B cell (primary cell): ENCODE measurements at regions not wholly inside any gene's neighbourhood (a gene's known extent, or its start where the extent isn't known, plus 50 kb on each side); places are given as distances from the start of the nearest gene placed in this dataset.

Source experiments
- ATAC-seq: fragments of 200-7000 bp; cut with Tn5 transposase; one replicate; pipeline ENCODE4 v1.10.0; 2021; ENCODE audit warnings: low read depth, mild to moderate bottlenecking, moderate number of reproducible peaks, moderate library complexity
- CTCF ChIA-PET: fragments of 350-600 bp; sonication (Branson Sonifier 250); formaldehyde crosslinking; loops from one replicate; lab custom pipeline; 2021; ENCODE audit warnings: antibody characterized with exemption, inconsistent platforms; lab: Charles Lee
- POLR2A ChIA-PET: fragments of 350-600 bp; sonication (Branson Sonifier 250); formaldehyde crosslinking; loops from one replicate; lab custom pipeline; 2021; ENCODE audit warnings: antibody characterized with exemption; lab: Charles Lee
- DNase-seq: peaks from one replicate; pipeline ENCODE4 v3.0.0; 2013
- H2AFZ ChIP-seq: 2 replicates; pipeline ENCODE4 v1.6.1; 2012; ENCODE audit warnings: mild to moderate bottlenecking, low read depth, low read length; ENCODE audit not compliant: insufficient read depth, poor library complexity, severe bottlenecking
- H3K27ac ChIP-seq, 2 donors: 1 replicate in 1 of 2; 2 replicates in 1 of 2; pipeline ENCODE4 v1.5.1; 2012 to 2013; ENCODE audit warnings: low read length in 2 of 2, mild to moderate bottlenecking in 2 of 2, moderate library complexity in 1 of 2
- H3K27me3 ChIP-seq, 4 experiments: fragments of 200-600 bp in 1 of 4; sonication (generic) in 1 of 4; replicated peaks in 1 of 4; 1 replicate in 2 of 4; 2 replicates in 2 of 4; pipeline versions ENCODE4 v1.6.1 to v1.7.0; 2013 to 2016; ENCODE audit warnings: low read length in 3 of 4, mild to moderate bottlenecking in 2 of 4, mixed read lengths in 1 of 4, moderate library complexity in 1 of 4; ENCODE audit not compliant: insufficient read depth in 4 of 4, control insufficient read depth in 3 of 4; ENCODE audit errors: control extremely low read depth in 1 of 4
- H3K36me3 ChIP-seq, 2 experiments: replicated peaks in 1 of 2; 1 replicate in 1 of 2; 2 replicates in 1 of 2; pipeline versions ENCODE4 v1.6.1 to v1.7.1; 2013; ENCODE audit warnings: low read length in 1 of 2; ENCODE audit not compliant: insufficient read depth in 2 of 2, control insufficient read depth in 1 of 2; ENCODE audit errors: control extremely low read depth in 1 of 2, extremely low read depth in 1 of 2
- H3K4me1 ChIP-seq, 2 donors: fragments of 200-600 bp in 1 of 2; sonication (generic) in 1 of 2; 1 replicate in 1 of 2; 2 replicates in 1 of 2; pipeline versions ENCODE4 v1.5.1 to v1.6.1; 2013 to 2017; ENCODE audit warnings: low read length in 2 of 2; ENCODE audit not compliant: control insufficient read depth in 2 of 2, insufficient read depth in 2 of 2
- H3K4me2 ChIP-seq: replicated peaks from 2 replicates; pipeline ENCODE3; 2012; ENCODE audit warnings: mild to moderate bottlenecking, low read depth, low read length; ENCODE audit not compliant: poor library complexity, severe bottlenecking
- H3K4me3 ChIP-seq, 5 experiments: fragments of 200-600 bp in 1 of 5; sonication (generic) in 1 of 5; 1 replicate in 3 of 5; 2 replicates in 2 of 5; pipeline versions ENCODE4 v1.5.1 to v1.7.0; 2011 to 2016; ENCODE audit warnings: low read length in 4 of 5, mild to moderate bottlenecking in 4 of 5, low read depth in 2 of 5, control low read depth in 1 of 5, moderate library complexity in 1 of 5; ENCODE audit not compliant: insufficient read depth in 1 of 5; ENCODE audit errors: control extremely low read depth in 1 of 5, extremely low read depth in 1 of 5
- H3K79me2 ChIP-seq: fragments of 200-600 bp; sonication (generic); one replicate; pipeline ENCODE4 v1.6.0; 2016; ENCODE audit warnings: low read length; ENCODE audit not compliant: control insufficient read depth, insufficient read depth
- H3K9ac ChIP-seq: fragments of 200-600 bp; sonication (generic); 2 replicates; pipeline ENCODE4 v1.6.1; 2017; ENCODE audit warnings: mild to moderate bottlenecking, low read length, moderate library complexity
- H3K9me3 ChIP-seq, 3 donors: one replicate each; pipeline versions ENCODE4 v1.6.1 to v1.7.1; 2013; ENCODE audit warnings: low read length in 2 of 3; ENCODE audit not compliant: control insufficient read depth in 2 of 3, insufficient read depth in 1 of 3; ENCODE audit errors: control extremely low read depth in 1 of 3
- H4K20me1 ChIP-seq: 2 replicates; pipeline ENCODE4 v1.6.0; 2012; ENCODE audit warnings: mild to moderate bottlenecking, low read length; ENCODE audit not compliant: insufficient read depth, control insufficient read depth, poor library complexity, severe bottlenecking
- H3K27ac Mint-ChIP-seq: one replicate; pipeline ENCODE4 v1.8.0; 2021; ENCODE audit warnings: mixed read lengths
- H3K27me3 Mint-ChIP-seq: one replicate; pipeline ENCODE4 v1.8.0; 2021; ENCODE audit warnings: mixed read lengths
- H3K4me1 Mint-ChIP-seq: one replicate; pipeline ENCODE4 v1.8.0; 2021; ENCODE audit warnings: mixed read lengths
- H3K4me3 Mint-ChIP-seq: one replicate; pipeline ENCODE4 v1.8.0; 2021; ENCODE audit warnings: mixed read lengths
- H3K9me3 Mint-ChIP-seq: one replicate; pipeline ENCODE4 v1.8.0; 2022; ENCODE audit warnings: mixed read lengths; ENCODE audit not compliant: insufficient read depth
- CTCF ChIP-seq: fragments of 200-600 bp; IDR thresholded peaks from one replicate; pipeline ENCODE4 v1.8.0; 2022; ENCODE audit warnings: antibody characterized with exemption, mild to moderate bottlenecking
- EZH2 ChIP-seq: IDR thresholded peaks from 2 replicates; pipeline ENCODE4 v1.6.1; 2012; ENCODE audit warnings: borderline replicate concordance, low read depth, mild to moderate bottlenecking, moderate library complexity, low read length; ENCODE audit not compliant: insufficient read depth, poor library complexity, severe bottlenecking
- WGBS: methylation state at CpG from one replicate; pipeline ENCODE4 v1.1.5; 2013; ENCODE audit warnings: missing lambda C conversion rate; ENCODE audit not compliant: insufficient coverage; 5-methylcytosine and 5-hydroxymethylcytosine counted together
- intact Hi-C: fragments of 100-400 bp; cut with micrococcal nuclease; formaldehyde crosslinking; loops from one replicate; pipeline ENCODE4 v1.10.0; 2022

GRCh38 chr3:70556056-70556455 lies 243.6 kb upstream of the MDFIC2 start:
- TF ChIP-seq CTCF: no peak
- TF ChIP-seq EZH2: no peak
- POLR2A ChIA-PET: no interaction called here
- Histone ChIP-seq H3K36me3 (no peaks in the 10 kb centered on the region), H3K4me1 (no peaks in the 10 kb centered on the region), H3K79me2 (no peaks in the 10 kb centered on the region), H3K4me2 (no peak overlapping the region), H3K9ac (no peak overlapping the region), H3K4me3 (no peak overlapping the region), H2AFZ (no peak overlapping the region), H3K9me3 (no peaks in the 10 kb centered on the region), H3K27ac (no peak overlapping the region), H3K27me3 (no peaks in the 10 kb centered on the region), H4K20me1 (no peaks in the 10 kb centered on the region)
- no peaks in the 10 kb centered on the region for H3K4me1 Mint-ChIP-seq
- DNase-seq (no peak), ATAC-seq (no peak)
- H3K9me3 Mint-ChIP-seq: no peaks in the 10 kb centered on the region
- intact Hi-C loops: loop anchor here (10.0 kb wide), 2 partner anchors 519 to 749 kb away; no protein-coding TSS in a partner anchor
- CTCF ChIA-PET: no interaction called here
- 100% methylated on average over 2 of the region's 3 CpGs for WGBS
- H3K27ac Mint-ChIP-seq: no peak overlapping the region
- no peaks in the 10 kb centered on the region for H3K27me3 Mint-ChIP-seq
- H3K4me3 Mint-ChIP-seq: no peak overlapping the region

- WGBS: no CpG with 5 or more reads among the region's 1 CpG
- TF ChIP-seq EZH2 (no peak), CTCF (no peak)
- no peak overlapping the region for H2AFZ ChIP-seq
- CTCF ChIA-PET: interaction anchor here (0.6 to 3.0 kb wide), 3 partner anchors 23 to 1032 kb away, joined by 4 to 10 read pairs (median 5); no protein-coding TSS in a partner anchor
- no peak overlapping the region for H3K9ac ChIP-seq
- H3K79me2 ChIP-seq: no peaks in the 10 kb centered on the region
- no peak overlapping the region for H3K27ac ChIP-seq
- H4K20me1 ChIP-seq: no peaks in the 10 kb centered on the region
- POLR2A ChIA-PET: no interaction called here
- H3K36me3 ChIP-seq: no peaks in the 10 kb centered on the region
- H3K4me3 ChIP-seq: no peak overlapping the region
- H3K9me3 Mint-ChIP-seq: no peaks in the 10 kb centered on the region
- no peak overlapping the region for H3K4me2 ChIP-seq
- H3K4me1 Mint-ChIP-seq: no peaks in the 10 kb centered on the region
- H3K27ac Mint-ChIP-seq: no peak overlapping the region
- no peak overlapping the region for H3K4me3 Mint-ChIP-seq
- H3K27me3 ChIP-seq: no peaks in the 10 kb centered on the region
- DNase-seq: no peak
- intact Hi-C loops: loop anchor here (10.0 kb wide), 2 partner anchors 521 to 751 kb away; no protein-coding TSS in a partner anchor
- H3K9me3 ChIP-seq: no peaks in the 10 kb centered on the region
- no peaks in the 10 kb centered on the region for H3K4me1 ChIP-seq
- no peak for ATAC-seq
- H3K27me3 Mint-ChIP-seq: no peaks in the 10 kb centered on the region
These were observed 241.7 kb upstream of the MDFIC2 start for GRCh38 chr3:70554170-70554569.
